Parathyroid adenoma (tissue), 2 donors: ENCODE measurements at regions not wholly inside any gene's neighbourhood (a gene's known extent, or its start where the extent isn't known, plus 50 kb on each side); places are given as distances from the start of the nearest gene placed in this dataset.
"Not testable (repeated sequence)": the region's sequence is repeated elsewhere in the genome, so short reads cannot be mapped to it uniquely, and the experiment has no call there.

ENCODE experiments used
- H2AFZ ChIP-seq: fragments of 300-600 bp; sonication (generic); one replicate; pipeline ENCODE4 v1.7.0; 2017; ENCODE audit warnings: antibody characterized with exemption, mild to moderate bottlenecking
- H3K27ac ChIP-seq: fragments of 300-600 bp; sonication (generic); one replicate; pipeline ENCODE4 v1.7.0; 2017
- H3K27me3 ChIP-seq: fragments of 300-600 bp; sonication (generic); one replicate; pipeline ENCODE4 v1.7.0; 2017; ENCODE audit warnings: low read length; ENCODE audit not compliant: control insufficient read depth, insufficient read depth
- H3K36me3 ChIP-seq: fragments of 300-600 bp; sonication (generic); one replicate; pipeline ENCODE4 v1.7.0; 2017; ENCODE audit warnings: low read length; ENCODE audit not compliant: control insufficient read depth, insufficient read depth
- H3K4me1 ChIP-seq: fragments of 300-600 bp; sonication (generic); one replicate; pipeline ENCODE4 v1.7.0; 2017; ENCODE audit warnings: control low read depth
- H3K4me2 ChIP-seq: fragments of 300-600 bp; sonication (generic); one replicate; pipeline ENCODE4 v1.7.0; 2017; ENCODE audit warnings: low read length
- H3K4me3 ChIP-seq: fragments of 300-600 bp; sonication (generic); one replicate; pipeline ENCODE4 v1.7.0; 2017; ENCODE audit warnings: low read depth, low read length
- H3K79me2 ChIP-seq: fragments of 300-600 bp; sonication (generic); one replicate; pipeline ENCODE4 v1.7.0; 2017; ENCODE audit warnings: control low read depth
- H3K9ac ChIP-seq: fragments of 300-600 bp; sonication (generic); one replicate; pipeline ENCODE4 v1.7.0; 2017; ENCODE audit warnings: mild to moderate bottlenecking
- H3K9me3 ChIP-seq: fragments of 300-600 bp; sonication (generic); one replicate; pipeline ENCODE4 v1.7.0; 2017; ENCODE audit warnings: low read length; ENCODE audit not compliant: control insufficient read depth
- TF ChIP-seq, protein P1 (sequence below): fragments of 300-600 bp; sonication (generic); IDR thresholded peaks from one replicate; pipeline ENCODE4 v1.7.0; 2017; ENCODE audit warnings: antibody characterized with exemption, mild to moderate bottlenecking
- donor health status: primary hyperparathyroidism.

DNA sequence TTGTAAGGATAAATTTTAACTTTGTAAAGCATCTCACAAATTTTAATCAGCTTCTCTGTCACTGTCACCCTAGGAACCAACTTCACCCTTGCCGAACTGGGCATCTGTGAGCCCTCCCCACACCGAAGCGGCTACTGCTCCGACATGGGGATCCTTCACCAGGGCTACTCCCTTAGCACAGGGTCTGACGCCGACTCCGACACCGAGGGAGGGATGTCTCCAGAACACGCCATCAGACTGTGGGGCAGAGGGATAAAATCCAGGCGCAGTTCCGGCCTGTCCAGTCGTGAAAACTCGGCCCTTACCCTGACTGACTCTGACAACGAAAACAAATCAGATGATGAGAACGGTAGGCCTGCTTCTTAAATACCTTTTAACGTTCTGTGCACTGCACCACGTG, 916.3 kb upstream of the WWC1 start:
- no peak overlapping the region for H3K4me3 ChIP-seq
- H3K27ac ChIP-seq = no peak overlapping the region
- TF ChIP-seq, protein P1, sequence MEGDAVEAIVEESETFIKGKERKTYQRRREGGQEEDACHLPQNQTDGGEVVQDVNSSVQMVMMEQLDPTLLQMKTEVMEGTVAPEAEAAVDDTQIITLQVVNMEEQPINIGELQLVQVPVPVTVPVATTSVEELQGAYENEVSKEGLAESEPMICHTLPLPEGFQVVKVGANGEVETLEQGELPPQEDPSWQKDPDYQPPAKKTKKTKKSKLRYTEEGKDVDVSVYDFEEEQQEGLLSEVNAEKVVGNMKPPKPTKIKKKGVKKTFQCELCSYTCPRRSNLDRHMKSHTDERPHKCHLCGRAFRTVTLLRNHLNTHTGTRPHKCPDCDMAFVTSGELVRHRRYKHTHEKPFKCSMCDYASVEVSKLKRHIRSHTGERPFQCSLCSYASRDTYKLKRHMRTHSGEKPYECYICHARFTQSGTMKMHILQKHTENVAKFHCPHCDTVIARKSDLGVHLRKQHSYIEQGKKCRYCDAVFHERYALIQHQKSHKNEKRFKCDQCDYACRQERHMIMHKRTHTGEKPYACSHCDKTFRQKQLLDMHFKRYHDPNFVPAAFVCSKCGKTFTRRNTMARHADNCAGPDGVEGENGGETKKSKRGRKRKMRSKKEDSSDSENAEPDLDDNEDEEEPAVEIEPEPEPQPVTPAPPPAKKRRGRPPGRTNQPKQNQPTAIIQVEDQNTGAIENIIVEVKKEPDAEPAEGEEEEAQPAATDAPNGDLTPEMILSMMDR = no peak
- no peak overlapping the region for H3K4me2 ChIP-seq
- H3K79me2 ChIP-seq = no peaks in the 10 kb centered on the region
- H3K27me3 ChIP-seq = no peaks in the 10 kb centered on the region
- H2AFZ ChIP-seq = no peak overlapping the region
- H3K36me3 ChIP-seq = no peaks in the 10 kb centered on the region
- no peaks in the 10 kb centered on the region for H3K4me1 ChIP-seq
- H3K9ac ChIP-seq = no peak overlapping the region
- no peaks in the 10 kb centered on the region for H3K9me3 ChIP-seq

DNA sequence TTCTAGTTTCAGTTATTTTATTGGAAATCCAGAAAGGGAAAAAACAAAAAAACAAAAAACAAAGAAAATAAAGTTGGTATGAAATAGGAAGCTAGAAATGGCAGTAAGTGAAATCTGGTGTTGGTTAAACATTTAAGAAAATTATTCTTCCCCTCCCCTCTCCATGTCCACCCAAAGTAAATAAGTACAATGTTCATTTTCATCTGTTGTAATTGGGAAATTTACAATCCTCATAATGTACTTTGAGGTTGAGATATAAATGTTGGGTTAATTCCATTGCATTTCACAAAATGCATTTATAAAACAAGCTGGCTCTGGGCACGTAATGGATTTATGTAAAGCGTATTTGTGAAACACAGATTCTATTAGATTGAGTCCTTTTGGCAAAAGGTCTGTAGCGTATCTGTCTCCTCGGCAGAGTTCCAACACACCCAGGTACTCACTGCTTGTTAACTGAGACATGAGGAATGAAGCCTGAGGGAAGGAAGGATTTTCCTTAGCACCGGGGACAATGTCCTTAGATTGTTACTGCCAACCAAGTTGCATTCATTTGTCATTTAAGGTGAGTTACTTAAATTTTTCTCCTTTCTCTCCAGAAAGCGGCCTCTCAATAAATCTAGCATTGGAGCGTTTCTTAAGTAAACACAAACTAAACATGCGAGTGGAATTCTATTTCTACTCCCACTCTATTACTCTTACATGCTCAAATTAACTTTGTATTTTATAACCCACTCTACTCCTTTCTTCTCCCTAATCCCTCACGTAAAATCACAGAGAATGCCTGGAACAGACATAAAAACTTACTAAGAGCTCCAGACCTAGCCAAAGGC, 912.3 kb upstream of the WWC1 start:
- Histone ChIP-seq H3K9me3 (no peaks in the 10 kb centered on the region), H3K27me3 (no peaks in the 10 kb centered on the region), H2AFZ (no peak overlapping the region), H3K4me1 (no peaks in the 10 kb centered on the region), H3K27ac (no peak overlapping the region), H3K4me2 (no peak overlapping the region), H3K9ac (no peak overlapping the region), H3K79me2 (no peaks in the 10 kb centered on the region), H3K4me3 (no peak overlapping the region), H3K36me3 (no peaks in the 10 kb centered on the region)
- TF ChIP-seq, protein P1 = no peak

DNA sequence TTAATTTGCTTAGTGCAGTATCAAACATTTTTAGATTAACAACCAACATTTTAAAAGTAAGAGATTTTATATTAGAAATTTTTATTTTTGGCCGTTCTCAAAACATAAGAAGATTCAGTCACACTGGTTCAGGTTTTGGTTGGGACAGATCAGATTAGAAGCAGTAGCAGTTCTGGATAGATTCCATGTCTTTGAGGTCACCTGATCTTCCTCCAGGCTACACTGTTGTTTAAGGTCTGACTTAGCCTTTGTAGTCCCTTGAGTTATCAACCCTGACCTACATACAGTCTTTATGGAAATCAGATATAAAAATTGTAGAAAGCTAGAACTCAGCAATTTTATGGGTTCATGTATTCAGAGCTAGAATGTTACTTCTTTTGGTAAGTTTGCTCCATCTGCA, 910.0 kb upstream of the WWC1 start:
- no peak overlapping the region for H3K4me3 ChIP-seq
- H3K4me1 ChIP-seq = no peaks in the 10 kb centered on the region
- no peak overlapping the region for H3K4me2 ChIP-seq
- TF ChIP-seq, protein P1 = no peak
- H3K9ac ChIP-seq = no peak overlapping the region
- H3K27ac ChIP-seq = no peak overlapping the region
- H3K36me3 ChIP-seq = no peaks in the 10 kb centered on the region
- H3K27me3 ChIP-seq = no peaks in the 10 kb centered on the region
- no peaks in the 10 kb centered on the region for H3K9me3 ChIP-seq
- no peak overlapping the region for H2AFZ ChIP-seq
- H3K79me2 ChIP-seq = no peaks in the 10 kb centered on the region

DNA sequence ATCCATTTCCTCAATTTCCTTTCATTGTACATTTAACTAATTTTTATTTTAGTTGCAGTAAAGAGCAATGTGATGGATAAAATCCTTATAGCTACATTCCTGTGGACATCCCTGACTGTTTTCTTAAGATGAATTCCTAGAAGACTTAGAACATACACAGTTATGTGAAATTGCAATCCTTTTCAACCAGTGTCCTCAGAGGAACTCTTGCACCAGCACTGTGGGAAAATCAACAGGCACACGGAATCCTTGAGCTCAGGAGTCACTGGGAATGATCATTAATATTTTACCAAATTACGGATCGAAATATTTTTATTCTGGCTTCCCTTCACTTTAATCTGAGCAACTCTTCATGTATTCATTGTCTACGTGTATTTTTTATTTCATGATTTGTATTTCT, 901.9 kb upstream of the WWC1 start:
- H3K79me2 ChIP-seq = no peaks in the 10 kb centered on the region
- TF ChIP-seq, protein P1 = no peak
- no peak overlapping the region for H3K27ac ChIP-seq
- H3K4me2 ChIP-seq = no peak overlapping the region
- no peak overlapping the region for H3K9ac ChIP-seq
- H3K9me3 ChIP-seq = no peaks in the 10 kb centered on the region
- H3K27me3 ChIP-seq = no peaks in the 10 kb centered on the region
- H3K4me3 ChIP-seq = no peak overlapping the region
- no peaks in the 10 kb centered on the region for H3K4me1 ChIP-seq
- H2AFZ ChIP-seq = no peak overlapping the region
- H3K36me3 ChIP-seq = no peaks in the 10 kb centered on the region

DNA sequence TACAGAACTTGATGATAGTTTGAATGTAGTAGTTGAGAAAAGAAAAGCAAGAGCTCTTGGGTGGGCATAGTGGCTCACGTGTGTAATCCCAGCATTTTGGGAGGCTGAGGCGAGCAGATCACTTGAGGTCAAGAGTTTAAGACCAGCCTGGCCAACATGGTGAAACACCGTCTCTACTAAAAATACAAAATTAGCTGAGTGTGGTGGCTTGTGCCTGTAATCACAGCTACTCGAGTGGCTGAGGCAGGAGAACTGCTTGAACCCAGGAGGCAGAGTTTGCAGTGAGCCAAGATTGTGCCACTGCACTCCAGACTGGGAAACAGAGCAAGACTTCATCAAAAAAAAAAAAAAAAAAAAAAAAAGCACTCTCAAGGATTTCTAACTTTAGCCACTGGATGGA, 900.2 kb upstream of the WWC1 start:
- H2AFZ ChIP-seq, H3K36me3 ChIP-seq, H3K9me3 ChIP-seq, H3K4me3 ChIP-seq, H3K4me1 ChIP-seq, H3K79me2 ChIP-seq, H3K4me2 ChIP-seq, H3K27ac ChIP-seq, H3K27me3 ChIP-seq, H3K9ac ChIP-seq: not testable (repeated sequence)
